Karpas-422 (cell line): ENCODE measurements at regions not wholly inside any gene's neighbourhood (a gene's known extent, or its start where the extent isn't known, plus 50 kb on each side); places are given as distances from the start of the nearest gene placed in this dataset.
A peak's percentile ranks its signal among the peaks of the same experiment; 100 is the strongest.

ENCODE experiments used
- DNase-seq: peaks from one replicate; pipeline ENCODE4 v3.0.0-alpha.2; 2015
- H2AFZ ChIP-seq: fragments of 200-600 bp; sonication (generic); 2 replicates; pipeline ENCODE4 v1.6.1; 2014; ENCODE audit warnings: antibody characterized with exemption, low read length, mixed read lengths
- H3K27ac ChIP-seq: fragments of 200-600 bp; sonication (generic); 2 replicates; pipeline ENCODE4 v1.5.1; 2014; ENCODE audit warnings: mild to moderate bottlenecking, low read length, moderate library complexity
- H3K27me3 ChIP-seq: fragments of 200-600 bp; sonication (generic); 2 replicates; pipeline ENCODE4 v1.6.1; 2014; ENCODE audit warnings: low read length, mixed read lengths
- H3K36me3 ChIP-seq: fragments of 200-600 bp; sonication (generic); 2 replicates; pipeline ENCODE4 v1.6.1; 2014; ENCODE audit warnings: low read length, mixed read lengths; ENCODE audit not compliant: insufficient read depth
- H3K4me1 ChIP-seq: fragments of 200-600 bp; sonication (generic); 2 replicates; pipeline ENCODE4 v1.6.1; 2014; ENCODE audit warnings: mild to moderate bottlenecking, low read length, mixed read lengths
- H3K4me2 ChIP-seq: fragments of 200-600 bp; sonication (generic); 2 replicates; pipeline ENCODE4 v1.6.1; 2014; ENCODE audit warnings: low read length, low read depth, mild to moderate bottlenecking; ENCODE audit not compliant: poor library complexity, severe bottlenecking
- H3K4me3 ChIP-seq: fragments of 200-600 bp; sonication (generic); 2 replicates; pipeline ENCODE4 v1.5.1; 2014; ENCODE audit warnings: mild to moderate bottlenecking, antibody characterized with exemption, low read length, mixed read lengths
- H3K79me2 ChIP-seq: fragments of 200-600 bp; sonication (generic); 2 replicates; pipeline ENCODE4 v1.6.1; 2014; ENCODE audit warnings: mild to moderate bottlenecking, low read length, mixed read lengths
- H3K9ac ChIP-seq: fragments of 200-600 bp; sonication (generic); 2 replicates; pipeline ENCODE4 v1.6.0; 2014; ENCODE audit warnings: low read length
- H3K9me2 ChIP-seq: fragments of 200-600 bp; sonication (generic), shearing (Covaris generic); replicated peaks from 2 replicates; pipeline ENCODE4 v1.6.0; 2014; ENCODE audit warnings: mild to moderate bottlenecking, low read length, moderate library complexity; ENCODE audit not compliant: insufficient read depth
- H3K9me3 ChIP-seq: fragments of 300-700, 200-600 bp; sonication (generic); 2 replicates; pipeline ENCODE4 v1.6.1; 2014; ENCODE audit warnings: low read length, mixed read lengths
- H4K20me1 ChIP-seq: fragments of 200-600 bp; sonication (generic); 2 replicates; pipeline ENCODE4 v1.6.1; 2014; ENCODE audit warnings: mild to moderate bottlenecking, antibody characterized with exemption, low read length, low read depth; ENCODE audit not compliant: insufficient read depth

GRCh38 chr6:8225113-8225512 lies 122.8 kb upstream of the EEF1E1 start:
- H3K4me1 ChIP-seq: no peaks in the 10 kb centered on the region
- no peaks in the 10 kb centered on the region for H3K9me3 ChIP-seq
- H2AFZ ChIP-seq: no peak overlapping the region
- no peaks in the 10 kb centered on the region for H4K20me1 ChIP-seq
- no peaks in the 10 kb centered on the region for H3K79me2 ChIP-seq
- H3K4me2 ChIP-seq: no peak overlapping the region
- no peaks in the 10 kb centered on the region for H3K27me3 ChIP-seq
- DNase-seq: no peak
- H3K4me3 ChIP-seq: no peak overlapping the region
- H3K36me3 ChIP-seq: no peaks in the 10 kb centered on the region
- no peak overlapping the region for H3K9ac ChIP-seq
- no peaks in the 10 kb centered on the region for H3K9me2 ChIP-seq
- H3K27ac ChIP-seq: no peak overlapping the region

- no peak overlapping the region for H2AFZ ChIP-seq
- H3K9ac ChIP-seq: no peak overlapping the region
- no peak overlapping the region for H3K4me3 ChIP-seq
- H3K27ac ChIP-seq: no peak overlapping the region
- no peaks in the 10 kb centered on the region for H3K9me2 ChIP-seq
- no peaks in the 10 kb centered on the region for H3K27me3 ChIP-seq
- DNase-seq: no peak
- H4K20me1 ChIP-seq: no peaks in the 10 kb centered on the region
- H3K4me2 ChIP-seq: no peak overlapping the region
- no peaks in the 10 kb centered on the region for H3K79me2 ChIP-seq
- no peaks in the 10 kb centered on the region for H3K4me1 ChIP-seq
- H3K9me3 ChIP-seq: no peaks in the 10 kb centered on the region
- no peaks in the 10 kb centered on the region for H3K36me3 ChIP-seq
Measured at GRCh38 chr6:8223678-8224077, 121.3 kb upstream of the EEF1E1 start.

GRCh38 chr6:8219352-8219943 lies 117.1 kb upstream of the EEF1E1 start:
- no peak overlapping the region for H3K27ac ChIP-seq
- peak; percentile 70 for DNase-seq
- H3K4me1 ChIP-seq: no peaks in the 10 kb centered on the region
- H3K79me2 ChIP-seq: no peaks in the 10 kb centered on the region
- no peaks in the 10 kb centered on the region for H3K36me3 ChIP-seq
- H3K4me2 ChIP-seq: no peak overlapping the region
- H3K9me2 ChIP-seq: no peaks in the 10 kb centered on the region
- H3K27me3 ChIP-seq: no peaks in the 10 kb centered on the region
- H4K20me1 ChIP-seq: no peaks in the 10 kb centered on the region
- no peak overlapping the region for H3K9ac ChIP-seq
- H3K9me3 ChIP-seq: no peaks in the 10 kb centered on the region
- no peak overlapping the region for H2AFZ ChIP-seq
- H3K4me3 ChIP-seq: no peak overlapping the region

GRCh38 chr6:8218861-8219260 lies 116.5 kb upstream of the EEF1E1 start:
- no peaks in the 10 kb centered on the region for H3K36me3 ChIP-seq
- no peaks in the 10 kb centered on the region for H3K4me1 ChIP-seq

GRCh38 chr6:8215631-8216030 lies 113.3 kb upstream of the EEF1E1 start:
- H3K79me2 ChIP-seq: no peaks in the 10 kb centered on the region
- no peak for DNase-seq
- no peaks in the 10 kb centered on the region for H3K9me2 ChIP-seq
- no peaks in the 10 kb centered on the region for H3K36me3 ChIP-seq
- H3K4me1 ChIP-seq: no peaks in the 10 kb centered on the region
- H3K9ac ChIP-seq: no peak overlapping the region
- no peaks in the 10 kb centered on the region for H4K20me1 ChIP-seq
- no peaks in the 10 kb centered on the region for H3K27me3 ChIP-seq
- no peak overlapping the region for H3K4me2 ChIP-seq
- no peak overlapping the region for H3K27ac ChIP-seq
- no peak overlapping the region for H2AFZ ChIP-seq
- H3K4me3 ChIP-seq: no peak overlapping the region
- no peaks in the 10 kb centered on the region for H3K9me3 ChIP-seq

More at GRCh38 chr6:8218861-8219260, 116.5 kb upstream of the EEF1E1 start:
- Histone ChIP-seq H3K9me2 (no peaks in the 10 kb centered on the region), H3K27ac (no peak overlapping the region), H3K9ac (no peak overlapping the region), H3K79me2 (no peaks in the 10 kb centered on the region), H3K9me3 (no peaks in the 10 kb centered on the region), H3K27me3 (no peaks in the 10 kb centered on the region), H4K20me1 (no peaks in the 10 kb centered on the region), H3K4me2 (no peak overlapping the region), H2AFZ (no peak overlapping the region), H3K4me3 (no peak overlapping the region)
- DNase-seq: no peak

- H3K36me3 ChIP-seq: no peaks in the 10 kb centered on the region
- DNase-seq: no peak
- H2AFZ ChIP-seq: no peak overlapping the region
- H3K9me3 ChIP-seq: no peaks in the 10 kb centered on the region
- H3K4me3 ChIP-seq: no peak overlapping the region
- H3K4me2 ChIP-seq: no peak overlapping the region
- H3K4me1 ChIP-seq: no peaks in the 10 kb centered on the region
- H4K20me1 ChIP-seq: no peaks in the 10 kb centered on the region
- no peaks in the 10 kb centered on the region for H3K79me2 ChIP-seq
- H3K27ac ChIP-seq: no peak overlapping the region
- H3K9ac ChIP-seq: no peak overlapping the region
- no peaks in the 10 kb centered on the region for H3K9me2 ChIP-seq
- H3K27me3 ChIP-seq: no peaks in the 10 kb centered on the region
Measured at GRCh38 chr6:8213995-8214394, 111.6 kb upstream of the EEF1E1 start.

- Histone ChIP-seq H2AFZ (no peak overlapping the region), H3K79me2 (no peaks in the 10 kb centered on the region), H3K9ac (no peak overlapping the region), H3K36me3 (no peaks in the 10 kb centered on the region), H4K20me1 (no peaks in the 10 kb centered on the region), H3K4me1 (no peaks in the 10 kb centered on the region), H3K9me2 (no peaks in the 10 kb centered on the region), H3K27ac (no peak overlapping the region), H3K9me3 (no peaks in the 10 kb centered on the region), H3K4me3 (no peak overlapping the region), H3K27me3 (no peaks in the 10 kb centered on the region), H3K4me2 (no peak overlapping the region)
- no peak for DNase-seq
Measured at GRCh38 chr6:8212720-8213434, 110.5 kb upstream of the EEF1E1 start.

GRCh38 chr6:8207869-8208191 lies 105.5 kb upstream of the EEF1E1 start:
- no peak overlapping the region for H3K9ac ChIP-seq
- no peak overlapping the region for H3K4me2 ChIP-seq
- H3K27ac ChIP-seq: no peak overlapping the region
- H3K9me2 ChIP-seq: no peaks in the 10 kb centered on the region
- H3K27me3 ChIP-seq: no peaks in the 10 kb centered on the region
- no peaks in the 10 kb centered on the region for H3K9me3 ChIP-seq
- DNase-seq: no peak
- H3K4me1 ChIP-seq: no peaks in the 10 kb centered on the region
- H3K4me3 ChIP-seq: no peak overlapping the region
- H3K36me3 ChIP-seq: no peaks in the 10 kb centered on the region
- no peaks in the 10 kb centered on the region for H3K79me2 ChIP-seq
- H4K20me1 ChIP-seq: no peaks in the 10 kb centered on the region
- H2AFZ ChIP-seq: no peak overlapping the region
